Activated naive CD8-positive, alpha-beta T cell treated with anti-CD3 and anti-CD28 coated beads for 36 hours (primary cell): ENCODE measurements at regions not wholly inside any gene's neighbourhood (a gene's known extent, or its start where the extent isn't known, plus 50 kb on each side); places are given as distances from the start of the nearest gene placed in this dataset.
"Not testable (repeated sequence)": the region's sequence is repeated elsewhere in the genome, so short reads cannot be mapped to it uniquely, and the experiment has no call there.

Source experiments
- DNase-seq: peaks from one replicate; pipeline ENCODE4 v3.0.0; 2021
- H3K27ac Mint-ChIP-seq: one replicate; pipeline ENCODE4 v1.8.0; 2022; ENCODE audit warnings: mild to moderate bottlenecking, moderate library complexity, mixed read lengths
- H3K27me3 Mint-ChIP-seq: one replicate; pipeline ENCODE4 v1.8.0; 2022; ENCODE audit warnings: mild to moderate bottlenecking, mixed read lengths
- H3K36me3 Mint-ChIP-seq: one replicate; pipeline ENCODE4 v1.8.0; 2021; ENCODE audit warnings: mild to moderate bottlenecking, mixed read lengths
- H3K4me1 Mint-ChIP-seq: one replicate; pipeline ENCODE4 v1.8.0; 2021; ENCODE audit warnings: mixed read lengths
- H3K4me3 Mint-ChIP-seq: one replicate; pipeline ENCODE4 v1.8.0; 2022; ENCODE audit warnings: mild to moderate bottlenecking, moderate library complexity, mixed read lengths
- H3K9me3 Mint-ChIP-seq: one replicate; pipeline ENCODE4 v1.8.0; 2022; ENCODE audit warnings: mixed read lengths

DNA sequence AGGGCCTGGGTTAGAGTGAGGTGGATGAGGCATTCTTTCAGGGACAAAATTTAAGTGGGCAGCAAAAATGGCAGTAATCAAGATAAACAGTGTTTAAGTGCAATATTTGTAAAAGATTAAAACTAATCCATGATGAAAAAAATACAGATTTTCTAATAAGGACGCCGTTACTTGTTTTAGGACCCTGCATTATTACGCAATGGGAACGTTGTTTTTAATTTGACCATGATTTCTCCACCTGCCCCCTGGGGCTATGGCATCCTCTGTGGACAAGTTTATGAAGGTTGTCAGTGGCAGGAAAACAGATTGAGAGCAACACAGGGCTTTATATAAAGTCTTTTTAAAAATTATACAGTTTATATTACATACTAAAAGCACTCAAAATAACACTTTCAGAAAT is 380.6 kb upstream of the PHF14 start:
- Mint-ChIP-seq H3K4me1 (peaks cover 2% of the 10 kb centered on the region), H3K4me3 (no peak overlapping the region), H3K27ac (no peak overlapping the region), H3K36me3 (no peaks in the 10 kb centered on the region), H3K27me3 (no peaks in the 10 kb centered on the region), H3K9me3 (no peaks in the 10 kb centered on the region)
- DNase-seq = no peak

DNA sequence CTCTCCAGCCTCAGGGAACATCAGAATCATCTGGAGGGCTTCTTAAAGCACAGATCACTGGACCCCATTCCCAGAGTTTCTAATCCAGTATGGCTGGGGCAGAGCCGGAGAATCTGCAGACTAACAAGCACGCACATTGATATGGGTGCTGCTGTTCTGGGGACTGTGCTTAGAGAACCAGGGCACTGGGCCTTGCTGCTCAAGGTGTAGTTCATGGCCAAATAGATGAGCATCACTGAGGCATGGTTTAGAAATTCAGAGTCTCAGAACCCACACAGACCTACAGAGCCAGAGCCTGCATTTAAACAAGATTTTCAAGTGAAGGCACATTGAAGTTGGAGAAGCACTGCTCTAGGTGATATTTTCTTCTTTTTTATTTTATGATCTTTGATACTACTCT is 376.8 kb upstream of the PHF14 start:
- Mint-ChIP-seq H3K36me3 (no peaks in the 10 kb centered on the region), H3K4me3 (no peak overlapping the region)

DNA sequence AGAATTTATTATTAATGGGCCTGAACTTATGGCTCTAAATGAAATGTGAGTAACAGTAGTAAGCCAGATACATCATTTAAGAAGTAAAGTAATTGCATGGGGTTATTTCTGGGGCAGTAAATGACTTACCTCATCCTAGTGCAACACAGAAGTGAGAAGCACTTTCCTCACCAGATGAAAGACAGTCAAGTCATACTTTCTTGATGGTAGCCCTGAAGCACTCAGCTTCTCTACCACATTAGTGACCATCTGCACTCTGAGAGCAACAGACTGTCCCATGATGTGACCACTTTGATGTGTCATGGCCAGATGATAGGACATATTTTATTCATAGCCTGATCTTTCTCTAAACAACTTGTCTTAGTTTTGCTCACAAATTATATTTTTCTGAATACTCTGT is 369.5 kb upstream of the PHF14 start:
- H3K4me3 Mint-ChIP-seq = no peak overlapping the region
- no peaks in the 10 kb centered on the region for H3K27me3 Mint-ChIP-seq

More for the DNA sequence above, 376.8 kb upstream of the PHF14 start:
- Mint-ChIP-seq H3K27me3 (no peaks in the 10 kb centered on the region), H3K9me3 (no peaks in the 10 kb centered on the region), H3K4me1 (peaks cover 2% of the 10 kb centered on the region), H3K27ac (no peak overlapping the region)
- DNase-seq = no peak

GRCh38 chr7:10612950-10613349 is 360.7 kb upstream of the PHF14 start:
- Mint-ChIP-seq H3K27ac (no peak overlapping the region), H3K9me3 (no peaks in the 10 kb centered on the region)
- no peak for DNase-seq

More for the DNA sequence above, 369.5 kb upstream of the PHF14 start:
- DNase-seq = no peak
- Mint-ChIP-seq H3K27ac (no peak overlapping the region), H3K36me3 (no peaks in the 10 kb centered on the region), H3K4me1 (no peaks in the 10 kb centered on the region), H3K9me3 (no peaks in the 10 kb centered on the region)

DNA sequence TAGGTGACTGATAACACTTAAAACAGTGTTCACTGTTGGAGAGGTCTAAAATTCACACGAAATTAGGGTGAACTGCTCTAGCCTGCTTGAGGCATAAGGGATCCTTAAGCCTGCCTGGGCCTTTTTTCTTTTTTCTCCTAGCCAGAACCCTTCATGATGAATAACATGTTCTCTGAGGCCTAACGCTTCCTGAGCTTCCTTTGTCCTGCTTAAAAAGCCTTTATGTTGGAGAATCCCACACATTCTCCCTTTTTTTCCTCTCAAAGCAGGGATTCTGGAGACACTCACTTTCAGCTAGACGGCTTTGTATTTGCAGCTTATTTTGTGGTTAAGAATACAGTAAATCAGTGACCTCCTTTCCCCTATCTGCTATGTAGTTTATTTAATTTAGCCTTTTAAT is 354.7 kb upstream of the PHF14 start:
- no peak overlapping the region for H3K4me3 Mint-ChIP-seq
- no peak for DNase-seq

More at GRCh38 chr7:10612950-10613349, 360.7 kb upstream of the PHF14 start:
- H3K27me3 Mint-ChIP-seq = no peaks in the 10 kb centered on the region
- no peak overlapping the region for H3K4me3 Mint-ChIP-seq
- no peaks in the 10 kb centered on the region for H3K36me3 Mint-ChIP-seq
- no peaks in the 10 kb centered on the region for H3K4me1 Mint-ChIP-seq

GRCh38 chr7:10632712-10633111 is 341.0 kb upstream of the PHF14 start:
- Mint-ChIP-seq H3K27me3 (peaks cover 3% of the 10 kb centered on the region), H3K4me3 (no peak overlapping the region), H3K27ac (no peak overlapping the region), H3K36me3 (no peaks in the 10 kb centered on the region), H3K4me1 (no peaks in the 10 kb centered on the region), H3K9me3 (peaks cover 3% of the 10 kb centered on the region)
- no peak for DNase-seq

More for the DNA sequence above, 354.7 kb upstream of the PHF14 start:
- no peak overlapping the region for H3K27ac Mint-ChIP-seq
- peaks cover 3% of the 10 kb centered on the region for H3K27me3 Mint-ChIP-seq
- peaks cover 3% of the 10 kb centered on the region for H3K9me3 Mint-ChIP-seq
- H3K36me3 Mint-ChIP-seq = no peaks in the 10 kb centered on the region
- no peaks in the 10 kb centered on the region for H3K4me1 Mint-ChIP-seq

DNA sequence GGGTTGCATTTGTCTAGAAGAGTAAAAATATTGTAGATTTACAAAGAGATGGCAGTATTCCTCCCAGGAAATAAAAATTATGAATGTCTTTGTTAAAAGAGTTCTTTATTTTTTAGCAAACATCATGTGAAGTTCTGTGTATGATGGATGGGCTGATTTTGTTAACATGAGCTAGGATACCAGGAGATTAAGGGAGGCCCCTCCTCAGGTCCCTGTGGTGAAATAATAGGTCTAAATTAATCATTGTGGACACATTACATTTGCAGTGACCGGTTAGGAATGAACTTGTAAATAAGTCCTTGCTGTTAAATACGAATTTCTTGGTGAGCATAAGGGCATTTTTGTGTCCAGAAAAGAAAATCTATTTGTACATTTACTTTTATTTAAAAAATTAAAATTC is 339.4 kb upstream of the PHF14 start:
- no peak overlapping the region for H3K27ac Mint-ChIP-seq
- peaks cover 3% of the 10 kb centered on the region for H3K9me3 Mint-ChIP-seq
- H3K4me3 Mint-ChIP-seq = no peak overlapping the region
- H3K36me3 Mint-ChIP-seq = no peaks in the 10 kb centered on the region
- H3K27me3 Mint-ChIP-seq = peaks cover 3% of the 10 kb centered on the region
- H3K4me1 Mint-ChIP-seq = no peaks in the 10 kb centered on the region
- no peak for DNase-seq

DNA sequence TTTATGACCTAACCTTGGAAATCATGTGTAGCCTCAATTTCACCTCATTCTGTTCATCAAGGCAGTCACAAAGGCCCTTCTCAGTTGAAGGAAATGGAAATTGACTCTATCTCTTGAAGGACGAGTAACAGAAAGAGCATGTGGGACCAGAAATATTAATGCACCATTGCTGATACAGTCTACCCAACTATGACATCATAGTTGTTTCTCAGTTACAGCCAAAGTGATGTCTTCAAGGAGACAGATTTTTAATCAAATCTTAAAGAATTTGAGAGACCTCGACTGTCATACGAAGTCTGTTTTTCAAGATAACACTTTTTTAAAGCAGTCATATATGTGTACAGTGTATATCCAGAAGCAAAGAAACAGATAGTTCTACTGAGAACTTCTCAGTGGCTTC is 335.7 kb upstream of the PHF14 start:
- no peak overlapping the region for H3K27ac Mint-ChIP-seq
- H3K4me3 Mint-ChIP-seq = no peak overlapping the region
- H3K27me3 Mint-ChIP-seq = no peaks in the 10 kb centered on the region
- H3K4me1 Mint-ChIP-seq = peaks cover 5% of the 10 kb centered on the region
- no peaks in the 10 kb centered on the region for H3K9me3 Mint-ChIP-seq
- H3K36me3 Mint-ChIP-seq = no peaks in the 10 kb centered on the region
- no peak for DNase-seq

DNA sequence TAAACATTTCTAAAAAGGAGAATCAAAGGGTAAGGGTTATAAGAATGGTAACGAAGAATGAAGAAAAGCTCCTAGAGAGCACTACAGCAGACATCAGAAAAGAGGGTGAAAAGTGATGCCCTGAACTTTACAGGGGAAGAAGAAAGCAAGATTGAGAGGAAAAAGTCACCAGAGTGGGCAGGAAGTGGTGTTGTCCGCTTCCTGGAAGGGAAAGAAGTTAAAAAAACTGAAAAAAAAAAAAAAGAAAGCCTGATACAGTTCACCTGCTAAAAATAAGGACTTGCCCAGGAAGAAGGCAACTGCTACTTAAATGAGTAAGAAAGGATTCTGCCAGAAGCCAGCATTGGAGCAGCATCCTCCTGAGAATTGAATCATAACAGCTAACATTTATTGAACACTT is 330.1 kb upstream of the PHF14 start:
- Mint-ChIP-seq H3K4me1 (peaks cover 23% of the 10 kb centered on the region), H3K27ac (peak overlapping the region; percentile 53)
- peak; percentile 4 for DNase-seq

DNA sequence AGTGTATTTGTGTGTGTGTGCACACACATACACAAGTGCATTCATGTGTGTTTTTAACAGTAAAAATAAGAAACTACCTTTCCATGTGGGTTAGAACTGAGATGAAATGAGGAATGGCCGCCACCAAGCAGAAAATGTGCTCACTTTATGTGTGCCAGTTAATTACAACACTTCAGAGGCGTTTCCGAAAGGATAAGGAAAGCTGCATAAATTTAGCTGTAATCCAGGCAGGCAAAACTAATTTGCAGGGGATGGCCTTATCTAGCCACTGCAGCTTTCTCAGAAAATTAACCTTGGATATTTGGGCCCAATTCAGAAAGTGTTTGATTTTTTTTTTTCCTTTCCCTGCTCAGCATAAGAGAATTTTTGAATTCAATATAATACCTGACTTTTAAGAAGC is 328.8 kb upstream of the PHF14 start:
- Mint-ChIP-seq H3K27ac (no peak overlapping the region), H3K4me1 (peaks cover 23% of the 10 kb centered on the region), H3K27me3 (peaks cover 3% of the 10 kb centered on the region), H3K4me3 (no peak overlapping the region), H3K36me3 (no peaks in the 10 kb centered on the region), H3K9me3 (no peaks in the 10 kb centered on the region)
- DNase-seq = no peak

More for the DNA sequence above, 330.1 kb upstream of the PHF14 start:
- no peaks in the 10 kb centered on the region for H3K36me3 Mint-ChIP-seq
- no peaks in the 10 kb centered on the region for H3K9me3 Mint-ChIP-seq
- peak overlapping the region; percentile 18 for H3K4me3 Mint-ChIP-seq
- peaks cover 1% of the 10 kb centered on the region for H3K27me3 Mint-ChIP-seq

DNA sequence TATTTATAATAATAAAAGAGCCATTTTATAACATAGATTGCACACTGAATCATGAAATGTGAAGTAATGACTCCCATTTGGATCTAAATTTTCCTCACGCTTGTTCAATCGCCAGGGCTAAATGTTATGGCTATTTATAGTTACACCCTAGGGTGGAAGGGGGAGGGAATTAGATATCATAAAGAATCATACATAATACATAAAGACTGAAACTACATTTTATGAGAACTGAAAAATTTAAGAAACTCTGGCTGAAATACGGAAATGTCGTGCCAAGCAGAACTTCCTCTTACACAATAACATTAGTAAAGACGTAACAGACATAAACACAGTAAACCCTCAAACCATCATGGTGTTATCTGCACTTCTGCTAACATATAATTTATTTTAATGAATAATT is 327.5 kb upstream of the PHF14 start:
- Mint-ChIP-seq H3K36me3 (no peaks in the 10 kb centered on the region), H3K27me3 (peaks cover 3% of the 10 kb centered on the region), H3K4me3 (no peak overlapping the region), H3K4me1 (peaks cover 23% of the 10 kb centered on the region), H3K9me3 (no peaks in the 10 kb centered on the region), H3K27ac (no peak overlapping the region)
- DNase-seq = no peak

DNA sequence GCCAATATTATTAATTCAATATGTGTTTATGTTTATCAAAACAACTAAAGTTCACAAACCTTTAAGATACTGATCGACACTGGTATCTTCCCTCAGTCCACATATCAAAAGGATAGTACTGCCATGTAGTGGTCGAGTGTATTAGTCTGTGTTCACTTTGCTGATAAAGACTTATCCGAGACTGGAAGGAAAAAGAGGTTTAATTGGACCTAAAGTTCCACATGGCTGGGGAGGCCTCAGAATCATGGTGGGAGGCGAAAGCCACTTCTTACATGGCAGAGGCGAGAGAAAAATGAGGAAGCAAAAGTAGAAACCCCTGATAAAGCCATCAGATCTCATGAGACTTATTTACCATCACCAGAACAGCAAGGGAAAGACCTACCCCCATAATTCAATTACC is 325.4 kb upstream of the PHF14 start:
- no peak for DNase-seq
- no peak overlapping the region for H3K4me3 Mint-ChIP-seq
- H3K27ac Mint-ChIP-seq = no peak overlapping the region
- peaks cover 3% of the 10 kb centered on the region for H3K27me3 Mint-ChIP-seq
- no peaks in the 10 kb centered on the region for H3K36me3 Mint-ChIP-seq
- peaks cover 16% of the 10 kb centered on the region for H3K4me1 Mint-ChIP-seq
- H3K9me3 Mint-ChIP-seq = no peaks in the 10 kb centered on the region

DNA sequence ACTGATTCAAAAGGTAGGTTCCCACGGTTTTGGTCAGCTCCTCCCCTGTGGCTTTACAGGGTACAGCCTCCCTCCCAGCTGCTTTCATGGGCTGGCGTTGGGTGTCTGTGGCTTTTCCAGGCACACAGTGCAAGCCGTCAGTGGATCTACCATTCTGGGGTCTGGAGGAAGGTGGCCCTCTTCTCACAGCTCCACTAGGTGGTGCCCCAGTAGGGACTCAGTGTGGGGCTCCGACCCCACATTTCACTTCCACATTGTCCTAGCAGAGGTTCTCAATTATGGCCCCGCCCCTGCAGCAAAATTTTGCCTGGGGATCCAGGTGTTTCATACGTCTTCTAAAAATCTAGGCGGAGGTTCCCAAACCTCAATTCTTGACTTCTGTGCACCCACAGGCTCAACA is 324.6 kb upstream of the PHF14 start:
- H3K4me3 Mint-ChIP-seq, H3K4me1 Mint-ChIP-seq, H3K27ac Mint-ChIP-seq, H3K27me3 Mint-ChIP-seq, H3K36me3 Mint-ChIP-seq, H3K9me3 Mint-ChIP-seq, DNase-seq: not testable (repeated sequence)

- no peak for DNase-seq
- Mint-ChIP-seq H3K36me3 (no peaks in the 10 kb centered on the region), H3K4me3 (no peak overlapping the region), H3K9me3 (no peaks in the 10 kb centered on the region), H3K4me1 (no peaks in the 10 kb centered on the region), H3K27ac (no peak overlapping the region), H3K27me3 (peaks cover 1% of the 10 kb centered on the region)
Measured at GRCh38 chr7:10655031-10655430, 318.6 kb upstream of the PHF14 start.

- Mint-ChIP-seq H3K36me3 (no peaks in the 10 kb centered on the region), H3K4me3 (no peak overlapping the region), H3K27me3 (peaks cover 7% of the 10 kb centered on the region), H3K4me1 (no peaks in the 10 kb centered on the region), H3K27ac (no peak overlapping the region), H3K9me3 (no peaks in the 10 kb centered on the region)
- no peak for DNase-seq
Measured at GRCh38 chr7:10657201-10657600, 316.5 kb upstream of the PHF14 start.

DNA sequence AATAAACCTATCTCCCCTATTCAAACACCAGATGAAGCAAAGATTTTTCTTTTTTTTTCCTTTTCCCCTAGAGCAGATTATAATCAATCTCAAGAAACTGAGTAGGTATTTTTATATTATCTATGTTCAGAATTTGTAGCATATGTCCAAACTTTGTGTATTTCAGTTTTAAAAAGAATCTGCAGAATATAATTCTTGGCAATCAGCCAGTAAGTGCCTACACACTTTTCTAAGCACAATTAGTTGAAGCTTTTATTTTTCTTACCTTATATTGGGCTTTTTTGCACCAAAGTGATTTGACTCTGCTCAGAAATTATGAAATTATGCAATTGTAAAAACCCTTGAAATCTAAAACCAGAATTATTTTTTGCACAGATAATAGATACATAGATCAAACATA is 315.8 kb upstream of the PHF14 start:
- Mint-ChIP-seq H3K4me1 (no peaks in the 10 kb centered on the region), H3K27me3 (peaks cover 7% of the 10 kb centered on the region), H3K4me3 (no peak overlapping the region), H3K36me3 (no peaks in the 10 kb centered on the region), H3K9me3 (no peaks in the 10 kb centered on the region), H3K27ac (no peak overlapping the region)
- no peak for DNase-seq

GRCh38 chr7:10662491-10662890 is 311.2 kb upstream of the PHF14 start:
- Mint-ChIP-seq H3K9me3 (no peaks in the 10 kb centered on the region), H3K27me3 (peaks cover 7% of the 10 kb centered on the region), H3K27ac (no peak overlapping the region), H3K4me1 (peaks cover 7% of the 10 kb centered on the region), H3K4me3 (no peak overlapping the region), H3K36me3 (no peaks in the 10 kb centered on the region)
- DNase-seq = no peak
